ENCODE measurements at regions not wholly inside any gene's neighbourhood (a gene's known extent, or its start where the extent isn't known, plus 50 kb on each side); places are given as distances from the start of the nearest gene placed in this dataset.

DNA sequence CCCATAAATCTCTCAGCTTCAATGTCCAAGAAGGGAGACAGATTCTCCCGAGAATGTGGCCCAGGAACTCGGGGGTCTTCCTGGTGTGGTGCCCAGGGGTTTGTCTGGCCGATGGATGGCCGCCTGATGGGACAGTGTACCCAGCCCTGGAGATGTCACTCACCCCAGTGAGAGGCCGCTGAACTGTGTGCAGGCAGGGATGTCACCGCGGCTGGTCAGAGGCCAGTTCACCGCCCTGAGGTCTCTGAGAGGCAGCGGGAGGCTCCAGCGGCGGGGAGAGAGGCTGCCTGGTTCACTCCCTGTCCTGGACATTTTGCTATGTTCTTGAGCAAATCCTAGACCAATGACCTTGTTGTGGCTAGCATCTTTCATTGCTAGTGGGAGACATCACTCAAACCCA lies 1349.5 kb downstream of the BRD1 start:
- TF ChIP-seq, protein P1, sequence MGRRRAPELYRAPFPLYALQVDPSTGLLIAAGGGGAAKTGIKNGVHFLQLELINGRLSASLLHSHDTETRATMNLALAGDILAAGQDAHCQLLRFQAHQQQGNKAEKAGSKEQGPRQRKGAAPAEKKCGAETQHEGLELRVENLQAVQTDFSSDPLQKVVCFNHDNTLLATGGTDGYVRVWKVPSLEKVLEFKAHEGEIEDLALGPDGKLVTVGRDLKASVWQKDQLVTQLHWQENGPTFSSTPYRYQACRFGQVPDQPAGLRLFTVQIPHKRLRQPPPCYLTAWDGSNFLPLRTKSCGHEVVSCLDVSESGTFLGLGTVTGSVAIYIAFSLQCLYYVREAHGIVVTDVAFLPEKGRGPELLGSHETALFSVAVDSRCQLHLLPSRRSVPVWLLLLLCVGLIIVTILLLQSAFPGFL (CRISPR knock-in tag; IDR thresholded peaks at IDR 0.05), result no peak
- TF ChIP-seq, protein P2, sequence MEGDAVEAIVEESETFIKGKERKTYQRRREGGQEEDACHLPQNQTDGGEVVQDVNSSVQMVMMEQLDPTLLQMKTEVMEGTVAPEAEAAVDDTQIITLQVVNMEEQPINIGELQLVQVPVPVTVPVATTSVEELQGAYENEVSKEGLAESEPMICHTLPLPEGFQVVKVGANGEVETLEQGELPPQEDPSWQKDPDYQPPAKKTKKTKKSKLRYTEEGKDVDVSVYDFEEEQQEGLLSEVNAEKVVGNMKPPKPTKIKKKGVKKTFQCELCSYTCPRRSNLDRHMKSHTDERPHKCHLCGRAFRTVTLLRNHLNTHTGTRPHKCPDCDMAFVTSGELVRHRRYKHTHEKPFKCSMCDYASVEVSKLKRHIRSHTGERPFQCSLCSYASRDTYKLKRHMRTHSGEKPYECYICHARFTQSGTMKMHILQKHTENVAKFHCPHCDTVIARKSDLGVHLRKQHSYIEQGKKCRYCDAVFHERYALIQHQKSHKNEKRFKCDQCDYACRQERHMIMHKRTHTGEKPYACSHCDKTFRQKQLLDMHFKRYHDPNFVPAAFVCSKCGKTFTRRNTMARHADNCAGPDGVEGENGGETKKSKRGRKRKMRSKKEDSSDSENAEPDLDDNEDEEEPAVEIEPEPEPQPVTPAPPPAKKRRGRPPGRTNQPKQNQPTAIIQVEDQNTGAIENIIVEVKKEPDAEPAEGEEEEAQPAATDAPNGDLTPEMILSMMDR (CRISPR knock-in tag; IDR thresholded peaks at IDR 0.05), result no peak
- TF ChIP-seq, protein P3, sequence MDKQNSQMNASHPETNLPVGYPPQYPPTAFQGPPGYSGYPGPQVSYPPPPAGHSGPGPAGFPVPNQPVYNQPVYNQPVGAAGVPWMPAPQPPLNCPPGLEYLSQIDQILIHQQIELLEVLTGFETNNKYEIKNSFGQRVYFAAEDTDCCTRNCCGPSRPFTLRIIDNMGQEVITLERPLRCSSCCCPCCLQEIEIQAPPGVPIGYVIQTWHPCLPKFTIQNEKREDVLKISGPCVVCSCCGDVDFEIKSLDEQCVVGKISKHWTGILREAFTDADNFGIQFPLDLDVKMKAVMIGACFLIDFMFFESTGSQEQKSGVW (CRISPR knock-in tag; IDR thresholded peaks at IDR 0.05; ENCODE audit: borderline replicate concordance), result no peak
- TF ChIP-seq EP300 (IDR thresholded peaks at IDR 0.05; ENCODE audit: low read depth in 2 of 2, low read length in 2 of 2) (no peak), EP300 (CRISPR knock-in tag; IDR thresholded peaks at IDR 0.05; ENCODE audit: borderline replicate concordance) (no peak), XRCC5 (optimal IDR thresholded peaks at IDR 0.05; ENCODE audit: low read length) (no peak), SP1 (IDR thresholded peaks at IDR 0.05) (no peak), SP1 (CRISPR knock-in tag; IDR thresholded peaks at IDR 0.05) (no peak), NFE2L1 (CRISPR knock-in tag; IDR thresholded peaks at IDR 0.05; ENCODE audit: borderline replicate concordance) (no peak), TBL1XR1 (IDR thresholded peaks at IDR 0.05; ENCODE audit: borderline replicate concordance, low read length, partially characterized antibody) (no peak), NFYB (CRISPR knock-in tag; IDR thresholded peaks at IDR 0.05) (no peak)

Measured in HepG2 (cell line).